ENCODE measurements at regions not wholly inside any gene's neighbourhood (a gene's known extent, or its start where the extent isn't known, plus 50 kb on each side); places are given as distances from the start of the nearest gene placed in this dataset.
"Not testable (repeated sequence)": the region's sequence is repeated elsewhere in the genome, so short reads cannot be mapped to it uniquely, and the experiment has no call there.

DNA sequence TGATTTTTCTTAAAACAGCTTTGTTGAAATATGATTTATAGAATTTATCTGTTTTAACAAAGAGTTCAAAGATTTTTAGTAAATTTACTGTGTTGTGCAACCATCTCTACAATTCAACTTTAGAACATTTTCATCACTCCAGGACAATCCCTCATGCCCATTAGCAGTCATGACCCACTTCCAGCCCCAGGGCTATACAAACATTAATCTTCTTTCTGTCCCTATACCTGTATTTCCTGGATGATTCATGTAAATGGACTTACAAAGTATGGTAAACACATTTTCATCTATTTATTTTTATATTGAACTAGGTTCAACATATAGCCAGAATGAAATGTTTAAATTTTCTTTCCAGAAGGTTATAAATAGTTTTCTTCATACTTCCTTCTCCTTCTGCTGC is 127.8 kb upstream of the CCDC180 start:
- no peak for DNase-seq (ENCODE audit: low read depth)

DNA sequence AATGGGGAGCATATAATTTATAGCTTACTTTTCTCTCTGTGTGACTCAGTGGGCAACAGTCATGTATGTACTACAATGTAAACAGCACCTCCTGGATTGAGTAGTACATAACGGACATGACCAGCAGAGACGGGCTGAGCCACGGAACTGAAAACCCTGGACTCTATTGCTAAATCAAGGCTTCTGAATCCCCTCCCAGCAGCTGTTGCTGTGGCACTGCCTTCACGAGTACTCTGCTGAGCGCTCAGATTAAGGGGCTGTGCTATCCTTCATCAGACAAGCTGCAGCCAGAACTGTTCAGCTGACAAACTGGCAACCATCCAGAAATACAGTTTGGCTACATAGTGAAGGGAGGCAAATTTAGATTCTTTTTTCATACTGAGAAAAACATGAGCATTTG is 131.3 kb upstream of the CCDC180 start:
- DNase-seq (ENCODE audit: low read depth): no peak

DNA sequence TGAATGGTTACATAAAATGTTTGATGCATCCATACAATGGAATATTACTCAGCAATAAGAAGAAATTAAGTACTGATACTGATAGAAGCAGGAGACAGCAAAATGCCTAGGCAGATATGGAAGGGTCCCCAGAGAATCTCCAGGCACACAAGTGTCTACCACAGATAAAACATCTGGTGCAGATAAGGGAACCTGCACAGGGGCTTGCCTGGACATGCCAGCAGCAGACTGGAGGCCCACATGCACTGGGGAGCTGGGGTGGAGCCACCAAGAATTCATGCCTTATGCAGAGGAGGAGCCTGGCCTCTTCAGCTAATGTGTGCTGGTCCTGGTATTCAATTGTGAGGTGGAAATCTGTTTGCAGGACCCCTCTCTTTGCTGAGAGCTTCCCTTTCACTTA is 129.2 kb upstream of the CTSV start:
- not testable (repeated sequence) for DNase-seq (ENCODE audit: low read depth)

DNA sequence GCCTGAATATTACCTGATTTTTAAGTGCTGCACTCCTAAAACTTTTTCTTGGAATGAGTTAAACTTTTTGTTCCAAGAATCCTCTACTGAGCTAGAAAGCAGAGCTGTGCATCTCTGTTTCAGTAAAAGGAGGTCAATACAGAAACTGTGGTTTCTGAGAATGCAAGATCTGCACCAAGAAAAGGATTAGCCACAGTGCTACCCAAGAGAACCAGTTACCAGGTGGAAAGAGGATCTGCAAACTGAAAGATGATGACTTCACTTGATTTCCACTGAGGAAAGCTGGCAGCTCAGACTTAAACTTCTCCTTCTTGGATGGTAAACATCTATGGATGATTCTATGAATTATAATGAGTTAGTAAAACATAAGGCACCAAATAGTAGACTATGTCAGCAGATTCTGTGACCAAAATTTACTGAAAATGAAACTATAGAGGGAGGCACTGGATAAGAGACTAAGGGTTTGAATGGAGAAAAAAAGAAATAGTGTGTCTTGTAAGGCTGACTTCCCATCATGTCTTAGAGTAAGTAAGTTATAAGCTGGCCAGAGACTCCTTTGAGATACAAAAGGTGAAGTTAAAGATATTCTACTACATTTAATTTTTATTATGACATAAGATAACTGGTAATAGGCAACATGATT is 127.7 kb upstream of the CTSV start:
- not testable (repeated sequence) for DNase-seq (ENCODE audit: low read depth)

DNA sequence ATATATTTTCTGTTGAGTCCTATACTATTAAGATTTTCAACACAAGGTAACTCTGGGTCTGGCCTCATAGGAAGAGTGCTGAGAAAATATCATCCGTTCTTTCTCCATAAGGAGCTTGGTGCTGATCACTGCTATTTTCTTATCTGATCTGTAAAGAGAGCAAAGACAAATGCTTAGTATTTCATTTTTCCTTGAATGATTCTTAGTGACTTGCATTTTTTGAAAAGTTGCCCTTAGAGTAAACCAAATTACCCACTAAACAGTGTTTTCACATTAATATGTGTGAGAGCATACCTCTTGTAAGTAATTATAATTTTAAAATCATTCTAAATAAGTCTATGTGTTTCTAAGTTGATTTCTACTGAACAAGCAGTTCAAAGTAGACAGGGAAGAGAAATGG is 121.3 kb upstream of the CTSV start:
- DNase-seq (ENCODE audit: low read depth): no peak

DNA sequence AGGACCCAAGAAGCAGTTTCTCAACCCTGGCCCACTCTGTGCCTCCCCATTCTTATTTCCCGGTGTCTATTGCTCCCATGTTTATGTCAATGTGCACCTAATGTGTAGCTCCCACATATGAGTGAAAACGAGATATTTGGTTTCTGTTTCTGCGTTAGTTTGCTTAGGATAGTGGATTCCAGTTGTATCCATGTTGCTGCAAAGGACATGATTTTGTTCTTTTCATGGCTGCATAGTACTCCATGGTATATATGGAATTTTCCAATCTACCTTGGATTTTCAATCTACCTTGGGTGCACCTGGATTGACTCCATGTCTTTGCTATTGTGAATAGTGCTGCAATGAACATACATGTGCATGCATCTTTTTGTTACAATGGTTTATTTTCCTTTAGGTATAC is 119.8 kb upstream of the CTSV start:
- DNase-seq (ENCODE audit: low read depth): not testable (repeated sequence)

DNA sequence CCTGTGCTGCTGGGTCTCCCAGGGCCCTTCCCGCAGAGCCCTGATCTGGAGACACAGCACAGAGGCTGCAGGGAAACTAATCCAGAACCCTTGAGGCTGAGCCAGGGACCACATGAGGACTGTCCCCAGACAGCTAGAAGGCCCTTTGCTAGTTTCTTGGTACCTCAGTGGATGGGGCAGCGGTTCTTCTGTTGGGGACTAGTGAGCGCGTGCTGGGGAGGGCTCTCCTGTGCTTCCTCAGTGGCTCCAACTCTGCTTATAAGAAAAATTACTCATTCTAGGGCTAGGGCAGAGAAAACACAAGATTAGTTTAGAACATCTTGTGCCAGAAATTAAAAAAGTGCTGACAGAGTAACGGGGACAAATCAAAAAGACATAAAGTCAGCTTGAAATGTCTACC is 116.5 kb upstream of the CTSV start:
- DNase-seq (ENCODE audit: low read depth): not testable (repeated sequence)

DNA sequence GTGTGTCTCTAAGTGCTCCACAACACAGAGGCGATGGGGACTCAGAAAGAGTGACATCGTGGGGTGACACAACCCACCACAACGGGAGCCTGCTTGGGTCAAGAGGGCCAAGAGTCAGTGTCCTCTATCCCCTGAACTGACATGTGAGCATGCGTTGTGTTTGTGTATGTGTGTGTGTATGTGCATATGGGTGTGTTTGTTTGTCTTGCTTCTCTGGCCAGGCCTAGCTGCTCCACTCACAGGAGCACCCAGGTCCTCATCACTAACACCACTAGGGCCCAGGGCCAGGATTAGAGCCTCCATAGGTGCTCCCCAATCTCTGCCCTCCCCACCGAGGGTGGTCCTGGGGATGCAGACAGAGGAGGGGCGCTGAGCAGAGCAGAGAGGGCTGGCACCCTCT is 115.0 kb upstream of the CTSV start:
- DNase-seq (ENCODE audit: low read depth): no peak

DNA sequence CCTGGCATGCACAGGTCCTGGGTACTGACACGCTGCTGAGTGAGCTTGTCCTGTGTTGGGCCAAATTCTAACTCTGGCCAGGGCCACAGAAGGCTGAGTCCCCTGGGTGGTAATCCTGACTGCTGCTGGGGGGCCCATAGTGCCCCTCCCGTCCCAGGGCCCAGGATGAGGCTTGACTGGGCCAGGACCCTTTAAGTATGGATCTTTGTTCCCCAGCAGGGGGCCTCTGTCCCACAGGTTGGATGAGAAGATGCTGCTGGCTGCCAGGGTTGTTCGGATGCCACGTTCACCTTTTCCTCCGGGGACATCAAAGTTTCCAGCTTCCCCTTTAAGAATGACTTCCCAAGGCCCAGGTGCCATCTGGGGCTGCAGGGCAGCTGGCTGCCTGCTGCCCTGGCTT is 114.2 kb upstream of the CTSV start:
- not testable (repeated sequence) for DNase-seq (ENCODE audit: low read depth)

DNA sequence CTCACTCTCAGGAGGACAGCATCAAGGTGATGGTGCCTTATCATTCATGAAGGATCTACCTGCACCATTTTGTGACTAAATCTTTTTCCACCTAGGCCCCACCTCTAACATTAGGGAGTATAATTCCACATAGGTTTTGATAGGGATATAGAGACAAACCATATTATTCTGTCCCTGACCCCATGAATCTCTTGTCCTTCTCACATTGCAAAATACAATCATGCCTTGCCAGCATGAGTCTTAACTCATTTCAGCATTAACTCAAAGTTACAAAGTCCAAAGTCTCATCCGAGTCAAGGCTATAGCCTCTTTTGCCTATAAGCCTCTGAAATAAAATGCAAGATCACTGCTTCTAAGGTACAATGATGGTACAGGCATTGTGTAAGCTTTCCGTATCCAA is 111.5 kb upstream of the CTSV start:
- DNase-seq (ENCODE audit: low read depth): not testable (repeated sequence)

DNA sequence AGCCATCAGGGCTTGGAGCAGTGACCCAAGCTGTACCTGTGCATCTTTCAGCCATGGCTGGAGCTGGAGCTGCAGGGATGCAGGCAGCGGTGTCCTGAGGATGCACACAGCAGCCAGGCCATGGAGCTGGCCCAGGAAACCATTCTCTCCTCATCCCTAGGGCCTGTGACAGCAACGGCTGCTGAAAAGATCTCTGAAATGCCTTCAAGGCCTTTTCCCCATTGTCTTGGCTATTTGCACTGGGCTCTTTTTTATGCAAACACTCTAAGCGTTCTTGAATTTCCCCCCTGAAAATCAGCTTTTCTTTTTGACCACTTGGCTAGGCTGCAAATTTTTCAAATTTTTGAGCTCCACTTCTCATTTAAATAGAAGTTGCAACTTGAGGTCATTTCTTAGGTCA is 109.5 kb upstream of the CTSV start:
- DNase-seq (ENCODE audit: low read depth): not testable (repeated sequence)

DNA sequence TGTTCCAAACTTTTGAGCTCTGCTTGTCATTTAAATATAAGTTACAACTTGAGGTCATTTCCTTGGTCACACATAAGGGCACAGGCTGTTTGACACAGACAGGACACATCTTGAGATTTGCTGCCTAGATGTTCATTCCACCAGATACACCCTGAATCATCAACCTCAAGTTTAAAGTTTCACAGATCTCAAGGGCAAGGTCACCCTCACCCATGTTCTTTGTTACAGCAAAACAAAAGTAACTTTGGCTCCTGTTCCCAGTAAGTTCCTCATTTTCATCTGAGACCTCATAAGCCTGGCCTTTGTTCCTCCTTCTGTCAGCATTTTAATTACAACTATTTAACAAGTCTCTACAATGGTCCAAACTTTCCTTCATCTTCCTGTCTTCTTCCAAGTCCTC is 106.7 kb upstream of the CTSV start:
- DNase-seq (ENCODE audit: low read depth): not testable (repeated sequence)

DNA sequence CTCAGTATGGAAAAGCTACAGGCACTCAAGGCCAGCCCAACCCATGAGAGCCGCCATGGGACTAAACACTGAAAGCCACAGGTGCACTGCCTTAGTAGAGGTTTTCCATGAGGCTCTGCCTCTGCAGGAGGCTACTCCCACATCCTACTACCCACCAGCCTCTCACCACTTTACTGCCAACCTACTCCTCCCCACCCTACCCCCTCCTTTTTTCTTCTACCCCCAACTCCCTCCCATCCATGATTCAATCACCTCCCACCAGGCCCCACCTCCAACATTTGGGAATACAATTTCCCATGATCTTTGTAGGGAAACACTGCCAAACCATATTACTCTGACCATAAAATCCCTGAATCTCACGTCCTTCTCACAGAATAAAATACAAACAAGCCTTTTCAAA is 101.6 kb upstream of the CTSV start:
- DNase-seq (ENCODE audit: low read depth): no peak

DNA sequence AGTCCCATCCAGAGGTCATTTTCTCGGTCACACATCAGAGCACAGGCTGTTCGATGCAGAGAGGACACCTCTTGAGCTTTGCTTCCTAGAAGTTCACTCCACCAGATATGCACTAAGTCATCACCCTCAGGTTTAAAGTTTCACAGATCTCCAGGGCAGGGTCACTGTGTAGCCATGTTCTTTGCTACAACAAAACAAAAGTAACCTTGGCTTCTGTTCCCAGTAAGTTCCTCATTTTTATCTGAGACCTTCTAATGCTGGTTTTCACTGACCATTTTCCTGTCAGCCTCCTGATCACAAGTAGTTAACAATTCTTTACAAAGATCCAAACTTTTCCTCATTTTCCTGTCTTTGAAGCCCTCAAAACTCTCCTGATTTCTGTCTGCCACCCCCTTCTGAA is 97.5 kb upstream of the CTSV start:
- no peak for DNase-seq (ENCODE audit: low read depth)

DNA sequence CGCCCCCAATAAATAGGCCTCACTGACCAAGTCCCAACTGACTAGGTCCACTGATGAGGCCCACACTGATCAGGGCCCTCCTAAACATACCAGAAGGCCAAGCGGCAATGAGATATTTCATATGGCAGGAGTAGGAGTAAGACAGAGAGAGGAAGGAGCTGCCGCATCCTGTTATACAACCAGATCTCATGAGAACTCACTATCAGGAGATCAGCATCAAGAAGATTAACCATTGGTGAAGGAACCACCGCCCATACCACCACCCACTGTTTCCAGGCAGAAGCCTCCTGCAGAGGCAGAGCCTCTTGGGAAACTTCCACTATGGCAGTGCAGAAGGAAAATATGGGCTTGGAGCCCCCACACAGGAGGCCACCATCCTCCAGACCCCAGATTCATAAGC is 95.0 kb upstream of the CTSV start:
- not testable (repeated sequence) for DNase-seq (ENCODE audit: low read depth)

DNA sequence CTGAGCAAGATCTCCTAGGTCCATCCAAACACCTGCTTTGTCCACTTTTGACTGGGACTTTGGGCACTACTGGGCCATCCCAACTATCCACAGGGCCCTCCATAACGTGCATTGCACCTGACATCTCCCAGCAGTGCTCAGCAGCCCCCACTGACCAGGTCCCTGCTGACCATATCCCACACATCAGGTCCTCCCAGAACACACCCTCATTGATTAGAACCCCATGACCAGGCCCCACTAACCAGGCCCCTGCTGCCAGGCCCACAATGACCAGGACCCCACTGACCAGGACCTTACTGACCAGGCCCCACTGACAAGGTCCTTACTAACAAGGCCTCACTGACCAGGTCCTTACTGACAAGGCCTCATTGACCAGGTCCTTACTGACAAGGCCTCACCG is 93.9 kb upstream of the CTSV start:
- no peak for DNase-seq (ENCODE audit: low read depth)

DNA sequence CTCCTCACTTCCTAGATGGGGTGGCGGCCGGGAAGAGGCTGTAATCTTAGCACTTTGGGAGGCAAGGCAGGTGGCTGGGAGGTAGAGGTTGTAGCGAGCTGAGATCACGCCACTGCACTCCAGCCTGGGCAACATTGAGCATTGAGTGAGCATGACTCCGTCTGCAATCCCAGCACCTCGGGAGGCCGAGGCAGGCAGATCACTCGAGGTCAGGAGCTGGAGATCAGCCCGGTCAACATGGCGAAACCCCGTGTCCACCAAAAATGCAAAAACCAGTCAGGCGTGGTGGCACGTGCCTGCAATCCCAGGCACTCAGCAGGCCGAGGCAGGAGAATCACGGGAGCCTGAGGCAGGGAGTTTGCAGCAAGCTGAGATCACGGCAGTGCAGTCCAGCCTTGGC is 91.9 kb upstream of the CTSV start:
- not testable (repeated sequence) for DNase-seq (ENCODE audit: low read depth)

DNA sequence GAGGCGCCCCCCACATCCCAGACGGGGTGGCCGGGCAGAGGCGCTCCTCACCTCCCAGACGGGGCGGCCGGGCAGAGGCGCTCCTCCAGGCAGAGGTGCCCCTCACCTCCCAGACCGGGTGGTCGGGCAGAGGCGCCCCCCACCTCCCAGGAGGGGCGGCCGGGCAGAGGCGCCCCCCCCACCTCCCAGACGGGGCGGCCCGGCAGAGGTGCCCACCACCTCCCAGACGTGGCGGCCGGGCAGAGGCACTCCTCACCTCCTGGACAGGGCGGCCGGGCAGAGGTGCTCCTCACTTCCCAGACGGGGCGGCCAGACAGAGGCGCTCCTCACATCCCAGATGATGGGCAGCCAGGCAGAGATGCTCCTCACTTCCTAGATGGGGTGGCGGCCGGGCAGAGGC is 91.4 kb upstream of the CTSV start:
- not testable (repeated sequence) for DNase-seq (ENCODE audit: low read depth)

DNA sequence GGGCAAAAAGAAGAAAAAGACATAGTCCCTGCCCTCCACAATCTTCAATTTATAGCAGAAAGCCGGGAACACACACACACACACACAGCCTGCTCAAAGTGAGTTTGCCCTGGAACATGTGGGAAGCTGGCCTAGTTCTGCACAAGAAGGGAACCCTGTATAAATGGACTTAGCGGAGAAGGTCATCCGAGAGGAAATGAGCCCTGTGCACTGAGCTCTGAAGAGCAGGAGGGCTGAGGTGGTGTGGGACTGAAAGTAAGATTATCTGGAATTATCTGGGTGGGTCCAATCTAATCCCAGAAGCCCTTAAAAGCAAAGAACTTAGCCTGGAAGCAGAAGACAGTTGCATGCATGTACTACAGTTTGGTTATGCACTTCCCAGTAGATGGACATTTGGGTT is 90.0 kb upstream of the CTSV start:
- DNase-seq (ENCODE audit: low read depth): no peak

DNA sequence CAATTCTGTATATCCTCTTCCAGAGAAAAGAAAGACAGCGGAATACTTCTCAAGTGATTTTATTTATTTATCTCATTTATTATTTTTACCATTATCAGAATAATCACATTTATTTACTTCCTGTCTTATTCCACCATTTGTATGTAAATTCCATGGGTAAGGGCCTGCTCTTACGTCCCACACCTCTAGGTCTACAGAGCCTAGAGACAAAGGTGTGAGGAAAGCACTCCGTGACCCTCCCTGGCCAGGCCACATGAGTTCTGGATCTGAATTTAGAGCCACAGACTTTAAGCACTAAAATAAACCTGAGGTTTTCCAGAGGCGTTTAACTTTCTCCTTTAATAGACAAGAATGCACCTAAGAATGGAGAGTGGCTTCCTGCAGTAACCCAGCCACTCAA is 85.3 kb upstream of the CTSV start:
- no peak for DNase-seq (ENCODE audit: low read depth)

DNA sequence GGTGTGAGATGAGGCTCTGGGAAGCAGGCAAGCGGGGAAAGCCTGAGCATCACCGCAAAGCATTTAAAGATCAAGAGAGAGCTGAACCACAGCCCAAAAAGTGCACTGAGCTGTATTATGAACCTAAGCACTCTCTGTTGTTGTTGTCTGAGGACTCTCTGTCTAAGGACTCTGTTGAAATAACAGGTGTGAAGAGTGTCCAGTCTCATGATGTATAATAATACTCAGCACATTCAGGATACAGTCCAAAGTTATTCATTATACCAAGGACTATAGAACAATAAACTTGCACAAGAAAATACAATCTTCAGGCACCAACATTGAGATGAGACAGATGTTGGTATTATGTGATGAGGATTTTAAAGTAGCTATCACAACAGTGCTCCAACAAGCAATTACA is 71.8 kb upstream of the CTSV start:
- no peak for DNase-seq (ENCODE audit: low read depth)

DNA sequence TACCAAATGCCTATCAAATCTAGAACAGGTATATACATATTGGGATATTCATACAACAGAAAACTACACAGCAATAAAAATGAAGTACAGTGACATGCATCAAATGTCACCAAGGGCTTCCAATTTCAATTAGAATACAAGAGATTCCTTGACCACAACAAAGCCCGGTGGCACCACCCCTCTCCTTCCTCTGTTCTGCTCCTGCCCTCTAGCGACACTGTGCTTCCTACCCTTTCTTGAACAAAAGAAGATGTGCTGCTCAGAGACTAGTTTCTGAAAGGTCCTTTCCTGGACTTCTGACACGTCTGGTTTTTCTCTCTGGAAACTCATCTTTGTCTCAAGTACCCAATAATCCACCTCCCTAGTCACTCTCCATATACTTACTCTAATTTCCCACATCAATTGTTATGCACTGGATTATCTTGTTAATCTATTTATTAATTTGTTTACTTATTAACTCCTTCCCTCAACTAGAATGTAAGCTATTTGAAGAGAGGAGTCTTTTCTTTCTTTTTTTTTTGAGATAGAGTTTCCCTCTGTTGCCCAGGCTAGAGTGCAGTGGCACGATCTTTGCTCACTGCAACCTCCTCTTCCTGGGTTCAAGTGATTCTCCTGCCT is 70.4 kb upstream of the CTSV start:
- DNase-seq (ENCODE audit: low read depth): peak; percentile 17

DNA sequence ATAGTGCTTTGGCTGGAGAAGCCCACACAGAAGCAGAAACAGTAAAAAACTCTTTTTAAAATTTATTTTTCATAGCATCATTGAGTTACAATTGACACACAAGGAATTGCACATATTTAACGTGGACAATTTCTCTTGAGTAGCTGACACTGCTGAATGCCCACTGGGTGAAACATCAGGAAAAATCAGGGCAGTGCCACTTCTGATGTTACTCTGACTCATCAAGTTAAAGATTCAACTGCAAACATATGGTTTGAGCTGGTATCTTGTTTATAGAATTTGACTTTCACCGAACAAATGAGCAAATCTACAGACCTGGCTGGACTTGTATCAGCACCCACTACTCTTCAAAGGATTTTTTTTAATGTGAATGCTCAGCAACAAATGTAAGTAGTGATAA is 66.3 kb upstream of the CTSV start:
- DNase-seq (ENCODE audit: low read depth): not testable (repeated sequence)

All from CMK (cell line).